ENCODE measurements at regions not wholly inside any gene's neighbourhood (a gene's known extent, or its start where the extent isn't known, plus 50 kb on each side); places are given as distances from the start of the nearest gene placed in this dataset.

DNA sequence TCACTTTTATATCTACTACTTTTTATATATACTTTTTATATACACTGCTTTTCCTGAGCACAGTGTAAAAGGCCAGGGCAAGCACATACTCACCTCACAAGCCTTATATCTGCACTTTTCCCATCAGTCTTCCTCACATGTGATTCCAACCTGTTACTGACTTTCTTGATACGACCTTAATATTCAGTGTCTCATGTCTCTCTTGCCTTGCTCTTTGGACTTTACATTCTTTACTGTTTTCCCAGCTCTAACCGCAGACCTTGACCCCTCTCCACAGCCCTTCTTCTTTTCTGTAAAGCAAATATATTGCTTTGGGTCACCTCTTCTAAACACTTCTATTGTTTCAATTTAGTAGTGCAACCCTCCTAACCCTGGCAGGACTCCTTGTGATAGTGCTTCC is 353.1 kb upstream of the ANO5 start:
- Histone ChIP-seq H3K36me3 (no peaks in the 10 kb centered on the region), H3K27me3 (no peaks in the 10 kb centered on the region), H3K4me1 (no peaks in the 10 kb centered on the region), H3K4me3 (no peak overlapping the region), H3K27ac (no peak overlapping the region), H3K9me3 (no peaks in the 10 kb centered on the region)
- TF ChIP-seq POLR2A (IDR thresholded peaks at IDR 0.05) (no peak), POLR2AphosphoS5 (IDR thresholded peaks at IDR 0.05) (no peak), EP300 (IDR thresholded peaks at IDR 0.05) (no peak)
- TF ChIP-seq, protein P1, sequence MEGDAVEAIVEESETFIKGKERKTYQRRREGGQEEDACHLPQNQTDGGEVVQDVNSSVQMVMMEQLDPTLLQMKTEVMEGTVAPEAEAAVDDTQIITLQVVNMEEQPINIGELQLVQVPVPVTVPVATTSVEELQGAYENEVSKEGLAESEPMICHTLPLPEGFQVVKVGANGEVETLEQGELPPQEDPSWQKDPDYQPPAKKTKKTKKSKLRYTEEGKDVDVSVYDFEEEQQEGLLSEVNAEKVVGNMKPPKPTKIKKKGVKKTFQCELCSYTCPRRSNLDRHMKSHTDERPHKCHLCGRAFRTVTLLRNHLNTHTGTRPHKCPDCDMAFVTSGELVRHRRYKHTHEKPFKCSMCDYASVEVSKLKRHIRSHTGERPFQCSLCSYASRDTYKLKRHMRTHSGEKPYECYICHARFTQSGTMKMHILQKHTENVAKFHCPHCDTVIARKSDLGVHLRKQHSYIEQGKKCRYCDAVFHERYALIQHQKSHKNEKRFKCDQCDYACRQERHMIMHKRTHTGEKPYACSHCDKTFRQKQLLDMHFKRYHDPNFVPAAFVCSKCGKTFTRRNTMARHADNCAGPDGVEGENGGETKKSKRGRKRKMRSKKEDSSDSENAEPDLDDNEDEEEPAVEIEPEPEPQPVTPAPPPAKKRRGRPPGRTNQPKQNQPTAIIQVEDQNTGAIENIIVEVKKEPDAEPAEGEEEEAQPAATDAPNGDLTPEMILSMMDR (IDR thresholded peaks at IDR 0.05) = no peak
- 47 to 75% methylated on average over 1 to 2 of the region's 2 CpGs for WGBS, 2 donors (ENCODE audit: low coverage in 1 of 2)
- no peak for ATAC-seq

DNA sequence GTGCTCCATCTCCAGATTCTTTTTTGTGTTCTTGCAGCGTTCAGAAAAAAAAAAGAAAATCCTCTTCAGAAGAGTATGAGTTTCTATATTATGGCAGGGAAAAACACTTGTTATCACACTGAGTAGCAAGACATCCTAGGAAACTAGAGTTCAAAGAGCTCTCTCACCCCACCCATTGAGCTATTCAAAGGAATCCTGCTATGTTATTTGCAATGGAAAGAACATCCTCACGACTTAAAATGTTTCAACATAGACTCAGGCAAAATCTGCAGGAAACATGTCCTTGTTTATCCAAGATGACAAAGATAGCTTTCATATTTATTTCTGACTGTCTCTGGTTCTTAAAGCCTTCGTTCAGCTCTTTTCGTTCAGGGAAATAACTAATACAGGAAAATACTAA is 331.6 kb upstream of the ANO5 start:
- 10 to 20% methylated on average over 4 of the region's 4 CpGs for WGBS, 2 donors (ENCODE audit: low coverage in 1 of 2)
- ATAC-seq = no peak
- H3K9me3 ChIP-seq = no peaks in the 10 kb centered on the region
- no peaks in the 10 kb centered on the region for H3K36me3 ChIP-seq
- no peak overlapping the region for H3K27ac ChIP-seq
- H3K4me1 ChIP-seq = no peaks in the 10 kb centered on the region
- H3K27me3 ChIP-seq = no peaks in the 10 kb centered on the region
- TF ChIP-seq EP300 (IDR thresholded peaks at IDR 0.05) (no peak), POLR2AphosphoS5 (IDR thresholded peaks at IDR 0.05) (no peak), POLR2A (IDR thresholded peaks at IDR 0.05) (no peak)
- TF ChIP-seq, protein P1 (IDR thresholded peaks at IDR 0.05) = no peak
- H3K4me3 ChIP-seq = no peak overlapping the region

DNA sequence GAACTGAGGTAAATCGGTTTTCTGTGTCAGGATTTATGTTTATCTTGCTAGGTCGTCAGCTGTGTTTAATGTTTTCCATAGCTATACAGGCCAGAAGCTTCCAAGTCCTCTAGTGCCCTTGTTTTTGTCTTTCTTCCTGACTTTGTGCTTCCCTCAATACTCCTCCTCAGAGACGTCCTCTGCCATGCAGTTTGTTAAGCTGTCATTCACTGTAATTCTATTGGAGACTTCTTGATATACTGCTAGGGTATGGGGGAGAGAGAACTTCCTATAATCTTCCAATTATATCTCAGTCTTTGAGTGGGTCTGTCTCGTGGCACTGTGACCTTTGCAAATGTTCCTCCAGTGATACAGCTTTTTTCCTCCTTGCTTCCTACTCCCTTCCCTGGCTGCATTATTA is 327.3 kb upstream of the ANO5 start:
- no peaks in the 10 kb centered on the region for H3K27me3 ChIP-seq
- TF ChIP-seq, protein P1 (IDR thresholded peaks at IDR 0.05) = no peak
- TF ChIP-seq POLR2AphosphoS5 (IDR thresholded peaks at IDR 0.05) = no peak
- no peak for TF ChIP-seq EP300 (IDR thresholded peaks at IDR 0.05)
- no peak for TF ChIP-seq POLR2A (IDR thresholded peaks at IDR 0.05)
- H3K27ac ChIP-seq = no peak overlapping the region
- H3K9me3 ChIP-seq = no peaks in the 10 kb centered on the region
- ATAC-seq = no peak
- no peaks in the 10 kb centered on the region for H3K4me1 ChIP-seq
- H3K4me3 ChIP-seq = no peak overlapping the region
- WGBS, 2 donors (ENCODE audit: low coverage in 1 of 2) = 13 to 19% methylated on average over 2 to 3 of the region's 4 CpGs
- no peaks in the 10 kb centered on the region for H3K36me3 ChIP-seq

DNA sequence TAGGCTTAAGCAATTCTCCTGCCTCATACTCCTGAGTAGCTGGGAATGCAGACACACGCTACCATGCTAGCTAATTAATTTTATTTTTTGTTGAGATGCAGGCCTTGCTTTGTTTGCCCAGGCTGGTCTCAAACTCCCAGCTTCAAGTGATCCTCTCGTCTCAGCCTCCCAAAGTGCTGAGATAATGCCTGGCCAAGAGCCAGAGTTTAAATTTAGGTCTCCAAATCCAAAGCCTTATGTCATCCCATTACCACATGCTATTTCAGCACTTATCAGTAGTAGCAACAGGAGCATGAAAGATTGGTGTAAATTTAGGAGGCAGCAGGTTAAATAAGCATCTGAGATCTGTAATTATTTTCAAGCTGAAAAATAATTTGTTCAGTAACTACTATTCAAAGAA is 326.1 kb upstream of the ANO5 start:
- no peak overlapping the region for H3K27ac ChIP-seq
- 39 to 48% methylated on average over 2 of the region's 2 CpGs for WGBS, 2 donors (ENCODE audit: low coverage in 1 of 2)
- no peak overlapping the region for H3K4me3 ChIP-seq
- TF ChIP-seq EP300 (IDR thresholded peaks at IDR 0.05) = no peak
- TF ChIP-seq, protein P1 (IDR thresholded peaks at IDR 0.05) = no peak
- TF ChIP-seq POLR2A (IDR thresholded peaks at IDR 0.05) = no peak
- no peak for TF ChIP-seq POLR2AphosphoS5 (IDR thresholded peaks at IDR 0.05)
- no peaks in the 10 kb centered on the region for H3K4me1 ChIP-seq
- ATAC-seq = no peak
- no peaks in the 10 kb centered on the region for H3K9me3 ChIP-seq
- no peaks in the 10 kb centered on the region for H3K36me3 ChIP-seq
- no peaks in the 10 kb centered on the region for H3K27me3 ChIP-seq

DNA sequence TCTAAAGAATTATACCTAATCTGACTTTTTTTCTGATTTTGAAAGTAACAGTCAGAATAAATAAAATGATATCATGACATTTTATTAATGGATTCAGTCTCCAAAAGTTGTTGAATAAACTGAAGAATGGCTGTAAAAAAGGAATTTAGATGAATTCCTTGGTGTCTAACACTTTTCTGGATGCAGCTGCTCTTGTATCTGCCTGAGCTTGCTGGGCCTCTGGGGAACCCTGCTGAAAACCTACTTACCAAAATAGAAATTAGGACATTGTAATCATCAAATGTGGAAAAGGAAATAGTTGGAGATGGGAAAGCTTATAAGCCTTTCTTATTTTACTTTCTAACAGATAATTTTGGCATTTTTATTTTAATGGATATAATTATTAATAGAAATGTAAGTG is 315.7 kb upstream of the ANO5 start:
- no peak for TF ChIP-seq POLR2A (IDR thresholded peaks at IDR 0.05)
- TF ChIP-seq, protein P1 (IDR thresholded peaks at IDR 0.05) = no peak
- TF ChIP-seq POLR2AphosphoS5 (IDR thresholded peaks at IDR 0.05) = no peak
- no peak for TF ChIP-seq EP300 (IDR thresholded peaks at IDR 0.05)
- Histone ChIP-seq H3K27ac (no peak overlapping the region), H3K9me3 (no peaks in the 10 kb centered on the region), H3K27me3 (no peaks in the 10 kb centered on the region), H3K4me3 (no peak overlapping the region), H3K36me3 (no peaks in the 10 kb centered on the region), H3K4me1 (no peaks in the 10 kb centered on the region)
- no peak for ATAC-seq
